ENCODE measurements at regions not wholly inside any gene's neighbourhood (a gene's known extent, or its start where the extent isn't known, plus 50 kb on each side); places are given as distances from the start of the nearest gene placed in this dataset.

DNA sequence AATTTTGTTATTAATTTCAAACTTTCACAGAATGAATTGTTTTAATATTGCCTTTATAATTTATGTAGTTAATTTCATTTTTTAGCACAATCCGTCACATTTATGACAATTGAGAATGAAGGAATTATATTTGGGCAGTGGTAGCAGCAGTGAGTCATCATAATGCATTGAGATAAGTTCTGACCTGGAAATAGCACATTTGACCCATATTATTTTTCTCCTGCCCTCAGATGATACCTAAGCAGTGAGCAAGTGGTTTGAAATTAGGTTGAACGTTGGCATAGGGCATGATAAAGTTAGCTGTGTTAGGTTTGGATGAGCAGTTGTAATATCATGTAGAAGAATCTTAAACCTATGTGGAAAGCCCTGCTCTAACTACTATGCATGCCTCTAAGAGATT lies 1431.3 kb upstream of the CDH8 start:
- no peak for TF ChIP-seq MXI1 (conservative IDR thresholded peaks at IDR 0.05; ENCODE audit: poor library complexity, severe bottlenecking)
- TF ChIP-seq, protein P1, sequence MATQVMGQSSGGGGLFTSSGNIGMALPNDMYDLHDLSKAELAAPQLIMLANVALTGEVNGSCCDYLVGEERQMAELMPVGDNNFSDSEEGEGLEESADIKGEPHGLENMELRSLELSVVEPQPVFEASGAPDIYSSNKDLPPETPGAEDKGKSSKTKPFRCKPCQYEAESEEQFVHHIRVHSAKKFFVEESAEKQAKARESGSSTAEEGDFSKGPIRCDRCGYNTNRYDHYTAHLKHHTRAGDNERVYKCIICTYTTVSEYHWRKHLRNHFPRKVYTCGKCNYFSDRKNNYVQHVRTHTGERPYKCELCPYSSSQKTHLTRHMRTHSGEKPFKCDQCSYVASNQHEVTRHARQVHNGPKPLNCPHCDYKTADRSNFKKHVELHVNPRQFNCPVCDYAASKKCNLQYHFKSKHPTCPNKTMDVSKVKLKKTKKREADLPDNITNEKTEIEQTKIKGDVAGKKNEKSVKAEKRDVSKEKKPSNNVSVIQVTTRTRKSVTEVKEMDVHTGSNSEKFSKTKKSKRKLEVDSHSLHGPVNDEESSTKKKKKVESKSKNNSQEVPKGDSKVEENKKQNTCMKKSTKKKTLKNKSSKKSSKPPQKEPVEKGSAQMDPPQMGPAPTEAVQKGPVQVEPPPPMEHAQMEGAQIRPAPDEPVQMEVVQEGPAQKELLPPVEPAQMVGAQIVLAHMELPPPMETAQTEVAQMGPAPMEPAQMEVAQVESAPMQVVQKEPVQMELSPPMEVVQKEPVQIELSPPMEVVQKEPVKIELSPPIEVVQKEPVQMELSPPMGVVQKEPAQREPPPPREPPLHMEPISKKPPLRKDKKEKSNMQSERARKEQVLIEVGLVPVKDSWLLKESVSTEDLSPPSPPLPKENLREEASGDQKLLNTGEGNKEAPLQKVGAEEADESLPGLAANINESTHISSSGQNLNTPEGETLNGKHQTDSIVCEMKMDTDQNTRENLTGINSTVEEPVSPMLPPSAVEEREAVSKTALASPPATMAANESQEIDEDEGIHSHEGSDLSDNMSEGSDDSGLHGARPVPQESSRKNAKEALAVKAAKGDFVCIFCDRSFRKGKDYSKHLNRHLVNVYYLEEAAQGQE (IDR thresholded peaks at IDR 0.05; ENCODE audit: borderline replicate concordance), result no peak
- no peak for TF ChIP-seq TAF1 (IDR thresholded peaks at IDR 0.05; ENCODE audit: low read depth)
- TF ChIP-seq, protein P2, sequence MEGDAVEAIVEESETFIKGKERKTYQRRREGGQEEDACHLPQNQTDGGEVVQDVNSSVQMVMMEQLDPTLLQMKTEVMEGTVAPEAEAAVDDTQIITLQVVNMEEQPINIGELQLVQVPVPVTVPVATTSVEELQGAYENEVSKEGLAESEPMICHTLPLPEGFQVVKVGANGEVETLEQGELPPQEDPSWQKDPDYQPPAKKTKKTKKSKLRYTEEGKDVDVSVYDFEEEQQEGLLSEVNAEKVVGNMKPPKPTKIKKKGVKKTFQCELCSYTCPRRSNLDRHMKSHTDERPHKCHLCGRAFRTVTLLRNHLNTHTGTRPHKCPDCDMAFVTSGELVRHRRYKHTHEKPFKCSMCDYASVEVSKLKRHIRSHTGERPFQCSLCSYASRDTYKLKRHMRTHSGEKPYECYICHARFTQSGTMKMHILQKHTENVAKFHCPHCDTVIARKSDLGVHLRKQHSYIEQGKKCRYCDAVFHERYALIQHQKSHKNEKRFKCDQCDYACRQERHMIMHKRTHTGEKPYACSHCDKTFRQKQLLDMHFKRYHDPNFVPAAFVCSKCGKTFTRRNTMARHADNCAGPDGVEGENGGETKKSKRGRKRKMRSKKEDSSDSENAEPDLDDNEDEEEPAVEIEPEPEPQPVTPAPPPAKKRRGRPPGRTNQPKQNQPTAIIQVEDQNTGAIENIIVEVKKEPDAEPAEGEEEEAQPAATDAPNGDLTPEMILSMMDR (IDR thresholded peaks at IDR 0.05; ENCODE audit: poor library complexity, severe bottlenecking), result no peak
- no peak for TF ChIP-seq EZH2 (IDR thresholded peaks at IDR 0.05; ENCODE audit: borderline replicate concordance, insufficient read depth, low read length, poor library complexity, severe bottlenecking)
- no peak for TF ChIP-seq POLR2AphosphoS5 (IDR thresholded peaks at IDR 0.05)
- no peak for TF ChIP-seq RAD21 (conservative IDR thresholded peaks at IDR 0.05)
- TF ChIP-seq EP300 (conservative IDR thresholded peaks at IDR 0.05; ENCODE audit: poor library complexity, severe bottlenecking), result no peak
- TF ChIP-seq SMC3 (conservative IDR thresholded peaks at IDR 0.05; ENCODE audit: poor library complexity), result no peak
